H1 (cell line): ENCODE measurements at regions not wholly inside any gene's neighbourhood (a gene's known extent, or its start where the extent isn't known, plus 50 kb on each side); places are given as distances from the start of the nearest gene placed in this dataset.

Experiments used
- CTCF ChIA-PET: fragments of 300-600 bp; sonication (Branson Sonifier 250); formaldehyde crosslinking; loops from one replicate; lab custom pipeline; 2021; ENCODE audit not compliant: partially characterized antibody; lab: Charles Lee
- POLR2A ChIA-PET: fragments of 300-600 bp; sonication (Branson Sonifier 250); formaldehyde crosslinking; loops from one replicate; lab custom pipeline; 2021; ENCODE audit warnings: inconsistent platforms; ENCODE audit not compliant: partially characterized antibody; lab: Charles Lee
- DNase-seq, 2 experiments: peaks; one replicate each; pipeline versions ENCODE4 v3.0.0 to v3.0.0-alpha.2; 2010 to 2022; ENCODE audit warnings: low spot score in 2 of 2, low read depth in 1 of 2, mixed read lengths in 1 of 2
- FAIRE-seq: peaks from 2 replicates; lab custom pipeline; 2011; peaks lifted over from hg19 to GRCh38; lab: Jason Lieb, UNC
- H2AFZ ChIP-seq: 2 replicates; pipeline ENCODE4 v1.8.1; 2012; ENCODE audit warnings: low read length, inconsistent platforms
- H2AK5ac ChIP-seq: 2 replicates; pipeline ENCODE4 v1.6.1; 2013; ENCODE audit warnings: low read depth, low read length
- H2BK120ac ChIP-seq: replicated peaks from 2 replicates; pipeline ENCODE3; 2013; ENCODE audit warnings: low read depth, low read length, inconsistent platforms
- H2BK12ac ChIP-seq: 2 replicates; pipeline ENCODE4 v1.6.1; 2013; ENCODE audit warnings: low read depth, low read length
- H2BK15ac ChIP-seq: 2 replicates; pipeline ENCODE4 v1.6.1; 2013; ENCODE audit warnings: low read length
- H2BK20ac ChIP-seq: 2 replicates; pipeline ENCODE4 v1.6.1; 2013; ENCODE audit warnings: low read length
- H2BK5ac ChIP-seq: 2 replicates; pipeline ENCODE4 v1.6.1; 2013; ENCODE audit warnings: low read depth, low read length
- H3K14ac ChIP-seq: 2 replicates; pipeline ENCODE4 v1.6.1; 2013; ENCODE audit warnings: inconsistent platforms; ENCODE audit not compliant: insufficient read length
- H3K18ac ChIP-seq: 2 replicates; pipeline ENCODE4 v1.6.1; 2013; ENCODE audit warnings: low read length; ENCODE audit errors: extremely low read depth
- H3K23ac ChIP-seq: 2 replicates; pipeline ENCODE4 v1.6.1; 2013; ENCODE audit warnings: inconsistent platforms; ENCODE audit not compliant: insufficient read length
- H3K23me2 ChIP-seq: 2 replicates; pipeline ENCODE4 v1.6.1; 2013; ENCODE audit warnings: low read depth, low read length
- H3K27ac ChIP-seq: 2 replicates; pipeline ENCODE4 v1.6.1; 2011; ENCODE audit warnings: low read depth, low read length, inconsistent platforms
- H3K27me3 ChIP-seq, 4 experiments: replicated peaks in 1 of 4; 1 replicate in 1 of 4; 2 replicates in 3 of 4; pipeline versions ENCODE4 v1.6.1 to v1.8.1; 2011 to 2013; ENCODE audit warnings: low read length in 3 of 4, mild to moderate bottlenecking in 3 of 4, inconsistent platforms in 2 of 4, mixed read lengths in 2 of 4, moderate library complexity in 1 of 4; ENCODE audit not compliant: control insufficient read depth in 3 of 4, insufficient read depth in 3 of 4; ENCODE audit errors: extremely low read depth in 1 of 4
- H3K36me3 ChIP-seq, 4 experiments: 2 replicates each; pipeline versions ENCODE4 v1.6.1 to v1.8.1; 2011 to 2013; ENCODE audit warnings: mild to moderate bottlenecking in 4 of 4, low read length in 3 of 4, moderate library complexity in 2 of 4, control low read depth in 1 of 4, inconsistent platforms in 1 of 4; ENCODE audit not compliant: insufficient read depth in 4 of 4, control insufficient read depth in 2 of 4
- H3K4ac ChIP-seq: replicated peaks from 2 replicates; pipeline ENCODE3; 2013; ENCODE audit warnings: low read length, low read depth, mixed read lengths, inconsistent platforms; ENCODE audit not compliant: insufficient read length
- H3K4me1 ChIP-seq, 4 experiments: replicated peaks in 1 of 4; 1 replicate in 1 of 4; 2 replicates in 3 of 4; pipeline versions ENCODE4 v1.6.1 to v1.8.1; 2011 to 2013; ENCODE audit warnings: low read length in 3 of 4, inconsistent platforms in 2 of 4, mixed read lengths in 1 of 4; ENCODE audit not compliant: insufficient read depth in 4 of 4, control insufficient read depth in 3 of 4
- H3K4me2 ChIP-seq, 2 experiments: 2 replicates each; pipeline versions ENCODE4 v1.6.1 to v1.8.1; 2011 to 2013; ENCODE audit warnings: low read depth in 2 of 2, low read length in 2 of 2, control low read depth in 1 of 2, inconsistent platforms in 1 of 2, mild to moderate bottlenecking in 1 of 2; ENCODE audit not compliant: insufficient read depth in 1 of 2
- H3K4me3 ChIP-seq, 4 experiments: fragments of 200-600, 300-600 bp in 1 of 4; sonication (generic), shearing (Covaris generic), sonication (Bioruptor Twin) in 1 of 4; 2 replicates each; pipeline versions ENCODE4 v1.5.1 to v1.8.1; 2011 to 2016; ENCODE audit warnings: low read length in 4 of 4, low read depth in 3 of 4, control low read depth in 2 of 4, inconsistent platforms in 2 of 4, mild to moderate bottlenecking in 2 of 4, mixed read lengths in 1 of 4, moderate library complexity in 1 of 4; ENCODE audit not compliant: insufficient read depth in 2 of 4; ENCODE audit errors: extremely low read depth in 1 of 4
- H3K56ac ChIP-seq: replicated peaks from 2 replicates; pipeline ENCODE3; 2013; ENCODE audit warnings: low read depth, mild to moderate bottlenecking, mixed read lengths, low read length, inconsistent platforms; ENCODE audit not compliant: insufficient read length
- H3K79me1 ChIP-seq: 2 replicates; pipeline ENCODE4 v1.6.1; 2013; ENCODE audit warnings: low read depth, low read length, control low read depth
- H3K79me2 ChIP-seq, 2 experiments: 2 replicates each; pipeline versions ENCODE4 v1.6.1 to v1.8.1; 2012 to 2013; ENCODE audit warnings: low read length in 2 of 2, mild to moderate bottlenecking in 2 of 2, inconsistent platforms in 1 of 2; ENCODE audit not compliant: insufficient read depth in 2 of 2, control insufficient read depth in 1 of 2
- H3K9ac ChIP-seq, 4 experiments: replicated peaks in 1 of 4; 1 replicate in 1 of 4; 2 replicates in 3 of 4; pipeline versions ENCODE4 v1.6.1 to v1.8.1; 2011 to 2013; ENCODE audit warnings: low read depth in 3 of 4, low read length in 3 of 4, control low read depth in 2 of 4, mild to moderate bottlenecking in 2 of 4, moderate library complexity in 2 of 4, inconsistent platforms in 1 of 4; ENCODE audit errors: extremely low read depth in 1 of 4
- H3K9me3 ChIP-seq, 2 experiments: 2 replicates each; pipeline versions ENCODE4 v1.6.1 to v1.8.1; 2012 to 2013; ENCODE audit warnings: mild to moderate bottlenecking in 2 of 2, moderate library complexity in 2 of 2, control low read depth in 1 of 2, inconsistent platforms in 1 of 2, low read depth in 1 of 2, low read length in 1 of 2, mixed read lengths in 1 of 2; ENCODE audit not compliant: insufficient read depth in 2 of 2
- H4K20me1 ChIP-seq, 2 experiments: replicated peaks in 1 of 2; 2 replicates each; pipeline versions ENCODE3 to v1.8.1; 2011 to 2013; ENCODE audit warnings: inconsistent platforms in 2 of 2, low read length in 2 of 2, mild to moderate bottlenecking in 1 of 2; ENCODE audit not compliant: insufficient read depth in 2 of 2, control insufficient read depth in 1 of 2
- H4K5ac ChIP-seq: 2 replicates; pipeline ENCODE4 v1.6.1; 2013; ENCODE audit warnings: low read length, low read depth, mixed read lengths, inconsistent platforms; ENCODE audit not compliant: insufficient read length
- H4K8ac ChIP-seq: 2 replicates; pipeline ENCODE4 v1.8.0; 2013; ENCODE audit warnings: mild to moderate bottlenecking, moderate library complexity, low read length, inconsistent platforms; ENCODE audit not compliant: insufficient read depth; ENCODE audit errors: extremely low read depth
- H4K91ac ChIP-seq: replicated peaks from 2 replicates; pipeline ENCODE3; 2013; ENCODE audit warnings: low read length, mixed read lengths, inconsistent platforms; ENCODE audit not compliant: insufficient read length
- CHD7 ChIP-seq: fragments of 300-600 bp; sonication (generic); IDR thresholded peaks from 2 replicates; pipeline ENCODE4 v1.7.1; 2012; ENCODE audit warnings: low read length, moderate library complexity, mild to moderate bottlenecking, inconsistent platforms; ENCODE audit not compliant: insufficient replicate concordance
- WGBS, 2 experiments: shearing (Covaris generic) in 1 of 2; methylation state at CpG; one replicate each; pipeline versions ENCODE4 v1.1.6 to v1.1.7; 2013 to 2015; ENCODE audit warnings: low lambda C conversion rate in 2 of 2, mixed read lengths in 2 of 2, inconsistent platforms in 1 of 2, low coverage in 1 of 2, missing lambda C conversion rate in 1 of 2; ENCODE audit not compliant: insufficient replicate concordance in 2 of 2, insufficient coverage in 1 of 2, insufficient read length in 1 of 2; ENCODE audit errors: extremely low coverage in 1 of 2, missing lambda C conversion rate in 1 of 2; 5-methylcytosine and 5-hydroxymethylcytosine counted together

- no peaks in the 10 kb centered on the region for H4K20me1 ChIP-seq
- no peak overlapping the region for H4K8ac ChIP-seq
- POLR2A ChIA-PET: no interaction called here
- H3K14ac ChIP-seq: no peak overlapping the region
- H2BK12ac ChIP-seq: no peak overlapping the region
- H3K23me2 ChIP-seq: no peaks in the 10 kb centered on the region
- no peak overlapping the region for H3K18ac ChIP-seq
- FAIRE-seq: no peak
- no peak overlapping the region for H3K23ac ChIP-seq
- H3K36me3 ChIP-seq: no peaks in the 10 kb centered on the region
- H2BK5ac ChIP-seq: no peak overlapping the region
- H2BK15ac ChIP-seq: no peak overlapping the region
- H3K4ac ChIP-seq: no peak overlapping the region
- no peak overlapping the region for H2AK5ac ChIP-seq
- no peaks in the 10 kb centered on the region for H3K4me1 ChIP-seq
- no peak overlapping the region for H3K27ac ChIP-seq
- no peaks in the 10 kb centered on the region for H3K27me3 ChIP-seq
- H3K4me2 ChIP-seq: no peak overlapping the region
- no peak overlapping the region for H4K5ac ChIP-seq
- CTCF ChIA-PET: no interaction called here
- no peak overlapping the region for H3K4me3 ChIP-seq
- WGBS, 2 experiments: 85% methylated on average over 1 of the region's 1 CpG; no CpG with 5 or more reads in 1 of the 2 experiments
- H2AFZ ChIP-seq: no peak overlapping the region
- H4K91ac ChIP-seq: no peak overlapping the region
- no peak for DNase-seq
- H3K56ac ChIP-seq: no peak overlapping the region
- H3K9me3 ChIP-seq: no peaks in the 10 kb centered on the region
- no peaks in the 10 kb centered on the region for H3K79me2 ChIP-seq
- H2BK20ac ChIP-seq: no peak overlapping the region
- H3K9ac ChIP-seq: no peak overlapping the region
- no peaks in the 10 kb centered on the region for H3K79me1 ChIP-seq
- H2BK120ac ChIP-seq: no peak overlapping the region
- TF ChIP-seq CHD7: no peak
Measured at GRCh38 chr1:90262286-90262685, 267.4 kb downstream of the ZNF326 start.
